ENCODE measurements at regions not wholly inside any gene's neighbourhood (a gene's known extent, or its start where the extent isn't known, plus 50 kb on each side); places are given as distances from the start of the nearest gene placed in this dataset.

GRCh38 chr9:87054999-87055686 lies 107.8 kb upstream of the GAS1 start:
- H3K4me1 ChIP-seq = no peaks in the 10 kb centered on the region
- no peaks in the 10 kb centered on the region for H3K36me3 ChIP-seq
- WGBS, 5 donors = 72 to 89% (median 85%) methylated on average over 2 of the region's 2 CpGs
- DNase-seq = no peak
- peaks cover 0 to under 1% (median 0%) of the 10 kb centered on the region in 8 donors for H3K9me3 ChIP-seq
- no peak for TF ChIP-seq POLR2A (IDR thresholded peaks at IDR 0.05)
- no peak for TF ChIP-seq POLR2AphosphoS5 (IDR thresholded peaks at IDR 0.05)
- TF ChIP-seq CTCF (IDR thresholded peaks at IDR 0.05 in 8 of 11, conservative IDR thresholded peaks at IDR 0.05 in 3 of 11) = no peak
- H3K4me3 ChIP-seq = no peak overlapping the region
- H3K27ac ChIP-seq = no peak overlapping the region
- intact Hi-C loops (cut with DNase I; ENCODE audit: low total_unique reads) = no loop called here
- no peaks in the 10 kb centered on the region for H3K27me3 ChIP-seq (replicated peaks in 1 of 7)

DNA sequence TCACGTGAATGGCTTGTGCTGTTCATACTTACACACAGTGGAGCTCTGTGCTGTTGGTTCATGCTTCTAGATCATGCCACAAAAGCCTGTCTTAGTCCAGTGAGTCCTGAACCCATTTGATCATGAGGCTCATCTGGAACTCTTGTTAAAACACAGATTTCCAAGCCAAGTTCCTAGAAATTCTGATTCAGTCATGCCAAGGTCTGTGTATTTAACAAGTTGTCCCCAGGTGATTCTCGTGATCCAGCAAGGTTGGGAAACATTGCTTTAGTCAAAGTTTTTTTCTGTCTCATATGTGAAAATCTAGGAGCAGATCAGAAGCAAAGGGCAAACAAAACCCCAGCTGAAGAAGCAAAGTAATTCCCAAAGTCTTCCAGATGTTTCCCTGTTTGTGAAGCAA lies 112.5 kb upstream of the GAS1 start:
- H3K27ac ChIP-seq = no peak overlapping the region
- no peaks in the 10 kb centered on the region for H3K36me3 ChIP-seq
- no peaks in the 10 kb centered on the region for H3K9me3 ChIP-seq
- peaks cover 0 to 9% (median 0%) of the 10 kb centered on the region in 7 donors for H3K27me3 ChIP-seq (replicated peaks in 1 of 7)
- no peak for TF ChIP-seq CTCF (IDR thresholded peaks at IDR 0.05 in 8 of 11, conservative IDR thresholded peaks at IDR 0.05 in 3 of 11)
- no peak for TF ChIP-seq POLR2A (IDR thresholded peaks at IDR 0.05)
- no peak for TF ChIP-seq POLR2AphosphoS5 (IDR thresholded peaks at IDR 0.05)
- H3K4me1 ChIP-seq = no peaks in the 10 kb centered on the region
- no peak for DNase-seq
- H3K4me3 ChIP-seq = no peak overlapping the region
- 71 to 86% (median 80%) methylated on average over 2 of the region's 2 CpGs for WGBS, 5 donors
- intact Hi-C loops (cut with DNase I; ENCODE audit: low total_unique reads) = no loop called here

GRCh38 chr9:87062746-87063145 lies 115.4 kb upstream of the GAS1 start:
- Histone ChIP-seq H3K9me3 (no peaks in the 10 kb centered on the region), H3K27ac (peak overlapping the region in 2 of 8 donors; percentile 13 to 37)
- no peak for TF ChIP-seq CTCF (IDR thresholded peaks at IDR 0.05 in 8 of 11, conservative IDR thresholded peaks at IDR 0.05 in 3 of 11)
- no peak for TF ChIP-seq POLR2A (IDR thresholded peaks at IDR 0.05)
- no peak for TF ChIP-seq POLR2AphosphoS5 (IDR thresholded peaks at IDR 0.05)

DNA sequence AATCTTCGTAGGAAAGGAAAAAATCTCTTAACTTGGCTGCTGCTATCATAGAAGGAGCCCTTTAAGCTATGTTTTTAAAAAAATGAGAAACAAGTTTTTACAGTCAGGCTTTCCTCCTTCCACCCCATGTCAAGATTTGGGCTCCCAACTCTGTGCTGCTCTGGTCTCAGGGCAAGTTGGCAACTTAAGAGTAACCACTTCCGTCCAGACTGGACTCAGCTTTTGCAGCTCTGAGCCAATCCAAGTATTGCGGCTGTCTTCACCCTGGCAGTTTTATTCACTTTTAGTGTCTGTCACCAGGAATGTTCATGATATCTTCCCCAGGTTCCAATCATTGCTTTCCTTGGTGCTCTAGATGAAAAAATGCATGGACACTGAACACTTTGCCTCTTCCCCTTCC lies 115.9 kb upstream of the GAS1 start:
- Histone ChIP-seq H3K27me3 (replicated peaks in 1 of 7) (peaks cover 0 to 9% (median 0%) of the 10 kb centered on the region in 7 donors), H3K27ac (peak overlapping the region in 3 of 8 donors; percentile 13 to 45 (median 37)), H3K9me3 (no peaks in the 10 kb centered on the region), H3K4me3 (no peak overlapping the region), H3K4me1 (no peaks in the 10 kb centered on the region), H3K36me3 (no peaks in the 10 kb centered on the region)
- 67 to 84% (median 76%) methylated on average over 3 of the region's 3 CpGs for WGBS, 5 donors
- no peak for DNase-seq
- intact Hi-C loops (cut with DNase I; ENCODE audit: low total_unique reads) = no loop called here
- no peak for TF ChIP-seq POLR2A (IDR thresholded peaks at IDR 0.05)
- no peak for TF ChIP-seq POLR2AphosphoS5 (IDR thresholded peaks at IDR 0.05)
- TF ChIP-seq CTCF (IDR thresholded peaks at IDR 0.05 in 8 of 11, conservative IDR thresholded peaks at IDR 0.05 in 3 of 11) = no peak

More at GRCh38 chr9:87062746-87063145, 115.4 kb upstream of the GAS1 start:
- Histone ChIP-seq H3K4me1 (no peaks in the 10 kb centered on the region), H3K4me3 (no peak overlapping the region), H3K27me3 (replicated peaks in 1 of 7) (peaks cover 0 to 9% (median 0%) of the 10 kb centered on the region in 7 donors), H3K36me3 (no peaks in the 10 kb centered on the region)
- intact Hi-C loops (cut with DNase I; ENCODE audit: low total_unique reads) = no loop called here
- DNase-seq = no peak
